CD4-positive, alpha-beta T cell treated with Interleukin-10 for 1 hour (primary cell): ENCODE measurements at regions not wholly inside any gene's neighbourhood (a gene's known extent, or its start where the extent isn't known, plus 50 kb on each side); places are given as distances from the start of the nearest gene placed in this dataset.
A peak's percentile ranks its signal among the peaks of the same experiment; 100 is the strongest.

Experiments used
- DNase-seq: peaks from one replicate; pipeline ENCODE4 v3.0.0-alpha.2; 2020

GRCh38 chr3:30945291-30945690 is 50.8 kb upstream of the GADL1 start:
- DNase-seq = no peak

GRCh38 chr3:30948426-30948825 is 54.0 kb upstream of the GADL1 start:
- DNase-seq = no peak

- DNase-seq = no peak
Observed at GRCh38 chr3:30951826-30952225, 57.4 kb upstream of the GADL1 start.

GRCh38 chr3:30952786-30953185 is 58.3 kb upstream of the GADL1 start:
- no peak for DNase-seq

GRCh38 chr3:30954426-30954825 is 60.0 kb upstream of the GADL1 start:
- no peak for DNase-seq

- no peak for DNase-seq
Observed at GRCh38 chr3:30962084-30962483, 67.6 kb upstream of the GADL1 start.

GRCh38 chr3:30962493-30962892 is 68.0 kb upstream of the GADL1 start:
- DNase-seq = no peak

- DNase-seq = no peak
Observed at GRCh38 chr3:30963223-30963722, 68.8 kb upstream of the GADL1 start.

- DNase-seq = no peak
Observed at GRCh38 chr3:30964612-30965011, 70.2 kb upstream of the GADL1 start.

GRCh38 chr3:30966896-30967295 is 72.4 kb upstream of the GADL1 start:
- no peak for DNase-seq

- DNase-seq = peak; percentile 12
Observed at GRCh38 chr3:30970183-30970582, 75.7 kb upstream of the GADL1 start.

GRCh38 chr3:30972449-30972848 is 78.0 kb upstream of the GADL1 start:
- DNase-seq = no peak

- DNase-seq = no peak
Observed at GRCh38 chr3:30974071-30974470, 79.6 kb upstream of the GADL1 start.

GRCh38 chr3:30977592-30977991 is 83.1 kb upstream of the GADL1 start:
- DNase-seq = no peak

GRCh38 chr3:30980993-30981392 is 86.5 kb upstream of the GADL1 start:
- DNase-seq = no peak

- DNase-seq = no peak
Observed at GRCh38 chr3:30982416-30983075, 88.1 kb upstream of the GADL1 start.

GRCh38 chr3:30984855-30985749 is 90.6 kb upstream of the GADL1 start:
- DNase-seq = no peak

- no peak for DNase-seq
Observed at GRCh38 chr3:30986551-30986950, 92.1 kb upstream of the GADL1 start.

- DNase-seq = no peak
Observed at GRCh38 chr3:30988769-30989168, 94.3 kb upstream of the GADL1 start.

- DNase-seq = no peak
Observed at GRCh38 chr3:30989276-30990030, 95.0 kb upstream of the GADL1 start.

- no peak for DNase-seq
Observed at GRCh38 chr3:30996467-30996866, 102.0 kb upstream of the GADL1 start.

- no peak for DNase-seq
Observed at GRCh38 chr3:31002730-31003129, 108.3 kb upstream of the GADL1 start.

- DNase-seq = no peak
Observed at GRCh38 chr3:31004025-31004678, 109.7 kb upstream of the GADL1 start.
